GM23248 (cell line): ENCODE measurements at regions not wholly inside any gene's neighbourhood (a gene's known extent, or its start where the extent isn't known, plus 50 kb on each side); places are given as distances from the start of the nearest gene placed in this dataset.

Source experiments
- DNase-seq: peaks from one replicate; pipeline ENCODE4 v3.0.0-alpha.2; 2015
- H2AFZ ChIP-seq: fragments of 200-600 bp; sonication (generic); 2 replicates; pipeline ENCODE4 v1.6.1; 2016; ENCODE audit warnings: antibody characterized with exemption
- H3F3A ChIP-seq: fragments of 200-600 bp; sonication (generic); 2 replicates; pipeline ENCODE4 v1.6.1; 2016; ENCODE audit warnings: mild to moderate bottlenecking, antibody characterized with exemption, mixed run types; ENCODE audit not compliant: insufficient read depth
- H3K27ac ChIP-seq: fragments of 200-600 bp; sonication (generic); 2 replicates; pipeline ENCODE4 v1.5.1; 2016; ENCODE audit warnings: mild to moderate bottlenecking
- H3K27me3 ChIP-seq: fragments of 200-600 bp; sonication (generic); replicated peaks from 2 replicates; pipeline ENCODE4 v1.6.1; 2016; ENCODE audit warnings: mild to moderate bottlenecking; ENCODE audit not compliant: insufficient read depth
- H3K36me3 ChIP-seq: fragments of 200-600 bp; sonication (generic); 2 replicates; pipeline ENCODE4 v1.6.1; 2016; ENCODE audit warnings: low read depth, mild to moderate bottlenecking
- H3K4me1 ChIP-seq: fragments of 200-600 bp; sonication (generic); 2 replicates; pipeline ENCODE4 v1.6.1; 2016; ENCODE audit warnings: mild to moderate bottlenecking; ENCODE audit not compliant: insufficient read depth
- H3K4me2 ChIP-seq: fragments of 200-600 bp; sonication (generic); one replicate; pipeline ENCODE4 v1.6.1; 2016; ENCODE audit warnings: mild to moderate bottlenecking; ENCODE audit not compliant: unreplicated experiment
- H3K4me3 ChIP-seq: fragments of 200-600 bp; sonication (generic); 2 replicates; pipeline ENCODE4 v1.5.1; 2016; ENCODE audit warnings: mild to moderate bottlenecking
- H3K79me2 ChIP-seq: fragments of 200-600 bp; sonication (generic); 2 replicates; pipeline ENCODE4 v1.6.1; 2016; ENCODE audit warnings: mild to moderate bottlenecking; ENCODE audit not compliant: insufficient read depth
- H3K9ac ChIP-seq: fragments of 200-600 bp; sonication (generic); 2 replicates; pipeline ENCODE4 v1.6.1; 2016; ENCODE audit warnings: mild to moderate bottlenecking
- H3K9me2 ChIP-seq: fragments of 200-600 bp; sonication (generic); 2 replicates; pipeline ENCODE4 v1.6.1; 2016; ENCODE audit warnings: mixed run types, mild to moderate bottlenecking, moderate library complexity; ENCODE audit not compliant: insufficient read depth
- H3K9me3 ChIP-seq: fragments of 200-600 bp; sonication (generic); one replicate; pipeline ENCODE4 v1.6.1; 2017; ENCODE audit warnings: low read depth
- H4K20me1 ChIP-seq: fragments of 200-600 bp; sonication (generic); 2 replicates; pipeline ENCODE4 v1.6.0; 2016; ENCODE audit not compliant: insufficient read depth
- EZH2 ChIP-seq: fragments of 200-600 bp; sonication (generic); IDR thresholded peaks from 2 replicates; pipeline ENCODE4 v1.6.1; 2018; ENCODE audit warnings: antibody characterized with exemption, mild to moderate bottlenecking; ENCODE audit not compliant: insufficient read depth, poor library complexity, severe bottlenecking
- EZH2phosphoT487 ChIP-seq: fragments of 200-600 bp; sonication (generic); IDR thresholded peaks from 2 replicates; pipeline ENCODE4 v1.6.1; 2018; ENCODE audit warnings: antibody characterized with exemption, moderate library complexity, mild to moderate bottlenecking, low read depth; ENCODE audit not compliant: insufficient read depth
- WGBS, 2 experiments: methylation state at CpG; one replicate each; pipeline ENCODE4 v1.1.6; 2015 to 2017; ENCODE audit warnings: low lambda C conversion rate in 2 of 2, low coverage in 1 of 2; ENCODE audit errors: missing lambda C conversion rate in 2 of 2; 5-methylcytosine and 5-hydroxymethylcytosine counted together
- in situ Hi-C: fragments of 300-500 bp; cut with MboI; formaldehyde crosslinking; loops from 2 replicates; pipeline ENCODE4 v1.15.0; 2020

DNA sequence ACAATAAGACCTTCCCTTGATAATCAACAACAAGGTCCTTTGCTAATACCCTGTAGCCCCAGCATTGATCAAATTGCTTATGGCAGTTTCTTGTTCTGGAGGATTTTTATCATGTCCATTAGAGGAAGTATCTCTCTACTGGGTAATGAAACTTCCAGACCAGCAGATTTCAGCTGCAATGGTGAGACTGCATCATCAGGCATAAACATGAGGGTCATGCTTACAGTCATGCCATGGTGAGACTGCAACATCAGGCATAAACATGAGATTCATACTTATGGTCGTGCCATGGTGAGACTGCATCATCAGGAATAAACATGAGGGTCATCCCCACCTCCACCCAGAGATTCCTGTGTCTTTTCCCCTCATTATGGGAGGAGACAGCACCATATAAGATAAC is 129.0 kb upstream of the LIPC start:
- no peaks in the 10 kb centered on the region for H3K36me3 ChIP-seq
- H4K20me1 ChIP-seq = no peaks in the 10 kb centered on the region
- TF ChIP-seq EZH2phosphoT487 = no peak
- H3K79me2 ChIP-seq = no peaks in the 10 kb centered on the region
- H3K9me3 ChIP-seq = no peaks in the 10 kb centered on the region
- no peak overlapping the region for H2AFZ ChIP-seq
- H3K4me3 ChIP-seq = no peak overlapping the region
- 72 to 75% methylated on average over 1 of the region's 1 CpG for WGBS, 2 experiments
- H3F3A ChIP-seq = peaks cover 38% of the 10 kb centered on the region
- in situ Hi-C loops = no loop called here
- H3K27me3 ChIP-seq = no peaks in the 10 kb centered on the region
- no peak overlapping the region for H3K9ac ChIP-seq
- DNase-seq = no peak
- H3K4me2 ChIP-seq = no peak overlapping the region
- H3K4me1 ChIP-seq = peaks cover 33% of the 10 kb centered on the region
- no peaks in the 10 kb centered on the region for H3K9me2 ChIP-seq
- H3K27ac ChIP-seq = no peak overlapping the region

DNA sequence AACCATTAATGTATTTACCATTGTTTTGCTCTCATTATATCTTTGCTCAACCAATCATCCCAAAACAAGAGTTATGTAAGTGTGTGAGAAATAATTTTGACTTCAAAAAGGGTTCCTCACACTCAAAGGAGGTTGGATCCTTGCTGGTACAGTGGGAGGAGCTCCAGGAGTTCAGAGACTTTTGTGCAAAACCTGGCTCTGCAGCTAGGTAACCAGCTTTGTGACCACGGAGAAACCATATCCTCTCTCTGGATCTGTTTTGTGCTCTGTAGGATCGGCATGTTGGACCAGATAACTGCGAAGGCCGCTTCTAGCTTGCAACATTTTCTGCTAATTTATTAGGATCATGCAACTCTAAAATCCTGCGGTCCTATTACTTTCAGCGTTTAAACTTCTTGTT is 128.6 kb upstream of the LIPC start:
- Histone ChIP-seq H4K20me1 (no peaks in the 10 kb centered on the region), H3K4me2 (no peak overlapping the region), H3K27ac (no peak overlapping the region), H3K4me3 (no peak overlapping the region), H3K9me3 (no peaks in the 10 kb centered on the region), H3K36me3 (no peaks in the 10 kb centered on the region), H3K9ac (no peak overlapping the region), H3K4me1 (peaks cover 36% of the 10 kb centered on the region), H3K9me2 (no peaks in the 10 kb centered on the region), H2AFZ (no peak overlapping the region), H3F3A (peaks cover 40% of the 10 kb centered on the region), H3K27me3 (no peaks in the 10 kb centered on the region), H3K79me2 (no peaks in the 10 kb centered on the region)
- in situ Hi-C loops = no loop called here
- DNase-seq = no peak
- 88 to 89% methylated on average over 6 of the region's 6 CpGs for WGBS, 2 experiments
- TF ChIP-seq EZH2 = no peak
- TF ChIP-seq EZH2phosphoT487 = no peak

DNA sequence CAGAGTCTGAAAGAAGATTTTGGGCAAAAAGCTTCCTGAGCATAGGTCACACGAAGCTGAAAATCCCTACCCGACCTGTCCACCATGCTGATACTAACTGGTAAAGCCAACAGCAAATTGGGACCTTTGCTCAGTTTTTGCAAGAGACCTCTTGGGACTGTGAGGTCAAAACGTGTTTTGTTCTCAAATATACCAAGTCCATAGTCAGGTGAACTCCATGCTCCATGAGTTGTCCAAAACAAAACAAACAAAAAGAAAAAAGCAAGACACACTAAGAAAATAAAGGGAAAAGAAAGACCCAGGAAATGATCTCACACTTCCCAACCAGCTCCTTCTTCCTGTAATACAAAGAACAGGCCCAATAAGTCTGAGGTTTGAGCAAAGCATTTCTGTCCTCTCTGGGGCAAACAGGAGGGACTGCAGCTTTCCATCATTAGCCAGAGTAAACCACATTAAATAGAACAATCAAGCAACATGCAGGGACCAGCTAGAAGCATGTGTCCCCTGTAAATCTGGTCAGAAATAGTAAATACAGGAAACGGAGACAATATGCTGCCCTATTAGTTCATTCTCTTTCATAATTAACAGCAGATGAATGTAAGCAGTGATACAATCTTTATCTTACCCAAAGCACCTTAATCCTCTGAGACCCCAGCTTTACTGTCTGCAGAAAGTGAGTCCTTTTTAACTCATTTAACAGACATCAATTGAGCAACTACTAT is 125.0 kb upstream of the LIPC start:
- Histone ChIP-seq H2AFZ (peak overlapping the region; percentile 69), H3K27ac (peak overlapping the region; percentile 46), H3K9me2 (no peaks in the 10 kb centered on the region), H3K4me2 (peak overlapping the region; percentile 49), H3K36me3 (no peaks in the 10 kb centered on the region), H4K20me1 (no peaks in the 10 kb centered on the region), H3F3A (peaks cover 26% of the 10 kb centered on the region), H3K9me3 (no peaks in the 10 kb centered on the region), H3K4me3 (no peak overlapping the region), H3K79me2 (no peaks in the 10 kb centered on the region), H3K27me3 (no peaks in the 10 kb centered on the region), H3K9ac (peak overlapping the region; percentile 12; the same call in 1 of the 2 replicates), H3K4me1 (peaks cover 21% of the 10 kb centered on the region)
- DNase-seq = peak; percentile 21
- no peak for TF ChIP-seq EZH2
- WGBS, 2 experiments = 49 to 57% methylated on average over 4 of the region's 4 CpGs
- in situ Hi-C loops = no loop called here

DNA sequence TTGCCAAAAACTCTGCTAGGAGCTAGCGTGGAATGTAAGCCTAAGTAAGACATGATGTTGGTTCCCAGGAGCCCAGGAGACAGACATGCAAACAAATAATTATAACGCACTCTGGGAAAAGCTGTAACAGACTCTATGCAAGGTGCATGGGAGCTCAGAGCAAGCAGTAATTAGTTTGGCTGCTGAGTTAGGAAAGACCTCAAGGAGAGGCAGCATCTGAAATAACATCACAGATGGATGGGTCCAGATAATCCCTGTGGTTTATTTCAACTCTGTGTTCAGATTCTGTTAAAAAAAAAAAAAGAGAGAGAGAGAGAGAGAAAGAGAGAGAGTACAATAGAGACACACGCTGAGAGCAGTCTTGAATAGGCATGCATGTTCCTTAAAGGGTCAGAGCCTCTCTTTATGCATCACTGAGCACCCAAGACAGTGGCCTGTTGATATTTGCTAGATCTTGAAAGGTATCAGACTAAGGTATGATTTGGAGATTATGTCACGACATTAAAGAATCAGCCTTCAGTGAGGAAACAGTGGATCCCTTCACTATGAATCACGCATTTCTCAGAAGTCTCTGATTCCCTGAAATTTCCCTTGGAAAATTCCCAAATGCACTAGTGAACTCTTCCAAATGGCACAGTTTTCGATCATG is 124.4 kb upstream of the LIPC start:
- Histone ChIP-seq H3F3A (peaks cover 26% of the 10 kb centered on the region), H3K79me2 (no peaks in the 10 kb centered on the region), H3K4me1 (peaks cover 21% of the 10 kb centered on the region), H3K9ac (peak overlapping the region; percentile 12; the same call in 1 of the 2 replicates), H3K36me3 (no peaks in the 10 kb centered on the region), H3K27ac (peak overlapping the region; percentile 46), H3K4me3 (peak overlapping the region; percentile 20), H4K20me1 (no peaks in the 10 kb centered on the region), H3K9me3 (no peaks in the 10 kb centered on the region), H3K27me3 (no peaks in the 10 kb centered on the region), H3K9me2 (no peaks in the 10 kb centered on the region), H2AFZ (peak overlapping the region; percentile 69), H3K4me2 (peak overlapping the region; percentile 49)
- DNase-seq = peak; percentile 78
- TF ChIP-seq EZH2 (no peak), EZH2phosphoT487 (no peak)
- 10 to 13% methylated on average over 6 of the region's 6 CpGs for WGBS, 2 experiments
- in situ Hi-C loops = no loop called here
